ENCODE measurements at regions not wholly inside any gene's neighbourhood (a gene's known extent, or its start where the extent isn't known, plus 50 kb on each side); places are given as distances from the start of the nearest gene placed in this dataset.

DNA sequence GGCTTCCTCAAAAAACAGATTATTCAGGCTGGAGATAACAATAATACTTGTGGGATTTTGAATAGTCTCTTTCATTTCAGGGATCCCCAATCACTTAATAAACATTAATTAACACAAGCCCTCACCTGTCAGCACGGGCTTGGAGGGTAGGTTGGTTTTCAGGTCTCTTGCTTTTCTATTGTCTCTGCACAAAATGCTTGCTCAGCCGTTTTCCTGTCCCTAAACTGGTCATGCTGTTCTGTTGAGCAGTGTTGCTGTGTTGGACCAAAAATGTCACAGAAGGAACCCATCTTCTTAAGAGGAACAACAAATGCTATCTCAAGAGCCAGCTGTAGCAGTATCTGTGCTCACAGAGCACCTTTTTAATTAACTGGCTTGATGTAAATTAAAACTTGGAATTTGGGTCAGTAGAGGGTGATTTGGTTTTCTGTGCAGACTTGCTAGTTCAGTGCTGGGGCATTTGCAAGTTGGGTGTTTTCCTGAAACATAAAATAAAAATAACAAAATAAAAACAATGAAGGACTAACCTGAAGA is 231.8 kb upstream of the CRY1 start:
- TF ChIP-seq MAFF (IDR thresholded peaks at IDR 0.05; ENCODE audit: low read depth, low read length) = peak; percentile 85
- peak; percentile 90 to 91 for TF ChIP-seq MAFK (conservative IDR thresholded peaks at IDR 0.05 in 1 of 2, IDR thresholded peaks at IDR 0.05 in 1 of 2; ENCODE audit: low read length in 2 of 2)
- TF ChIP-seq FOXC1 (CRISPR knock-in tag; IDR thresholded peaks at IDR 0.05; ENCODE audit: borderline replicate concordance) = no peak
- H3K27ac ChIP-seq (ENCODE audit: extremely low read length, insufficient read depth, low read length) = no peak overlapping the region
- no peak for ATAC-seq
- no TSS peak for BruUV-seq (replicated peaks)
- peaks cover 23% of the 10 kb centered on the region for H3K79me2 ChIP-seq (ENCODE audit: insufficient read depth, low read length)
- DNase-seq (ENCODE audit: low spot score) = no peak
- H3K4me1 ChIP-seq (ENCODE audit: insufficient read depth, low read length) = peaks cover 19% of the 10 kb centered on the region; the same call in 1 of the 2 replicates
- H4K20me1 ChIP-seq (ENCODE audit: insufficient read depth, low read length) = no peaks in the 10 kb centered on the region
- H3K4me3 ChIP-seq (replicated peaks in 1 of 3; ENCODE audit: insufficient read depth in 1 of 3, low read depth in 2 of 3, low read length in 3 of 3) = no peak overlapping the region
- CTCF ChIA-PET (ENCODE audit: low intra/inter-chr PET ratio, low total read pairs) = no interaction called here
- no peak overlapping the region for H2AFZ ChIP-seq (ENCODE audit: low read length)
- no peak overlapping the region for H3K4me2 ChIP-seq (ENCODE audit: low read depth, low read length)
- no peak for FAIRE-seq
- 73% methylated on average over 2 of the region's 2 CpGs for WGBS (ENCODE audit: low lambda C conversion rate)
- intact Hi-C loops (cut with micrococcal nuclease; ENCODE audit: unreplicated experiment) = no loop called here
- in situ Hi-C loops (cut with HindIII; ENCODE audit: extremely low pct_ligation_motif_present, low pct_unique_long_range_greater_than_20kb) = no loop called here
- H3K27me3 ChIP-seq (ENCODE audit: control insufficient read depth in 1 of 2, insufficient read depth in 2 of 2, low read length in 2 of 2) = no peaks in the 10 kb centered on the region; a peak in 1 of 5 replicates
- no peaks in the 10 kb centered on the region; a peak in 1 of 5 replicates for H3K36me3 ChIP-seq (replicated peaks in 1 of 2; ENCODE audit: control insufficient read depth in 1 of 2, insufficient read depth in 2 of 2, low read length in 2 of 2)
- H3K9ac ChIP-seq (ENCODE audit: insufficient read depth, low read depth, low read length) = no peak overlapping the region
- POLR2A ChIA-PET = no interaction called here
- H3K9me3 ChIP-seq (ENCODE audit: low read length) = no peaks in the 10 kb centered on the region

DNA sequence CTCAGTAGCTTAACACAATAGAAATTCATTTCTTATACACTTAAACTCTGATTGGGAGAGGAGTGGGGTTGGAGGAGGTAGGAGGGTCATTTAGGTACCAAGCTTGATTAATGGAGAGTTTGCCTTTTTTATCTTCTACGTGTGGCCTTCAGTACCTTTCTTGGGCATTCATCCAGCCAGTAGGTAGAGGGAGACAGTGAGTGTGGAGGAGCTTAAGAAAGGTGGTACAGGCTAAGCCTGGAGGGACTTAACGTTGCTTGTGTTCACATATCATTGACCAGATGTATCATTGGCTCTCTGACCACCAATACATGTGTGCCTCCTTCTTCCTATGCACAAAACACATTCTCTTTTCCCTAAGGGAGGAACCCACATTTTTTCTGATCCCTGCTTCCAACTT is 232.9 kb upstream of the CRY1 start:
- ChIA-PET CTCF (ENCODE audit: low intra/inter-chr PET ratio, low total read pairs) (no interaction called here), POLR2A (no interaction called here)
- no peak for DNase-seq (ENCODE audit: low spot score)
- Histone ChIP-seq H3K27ac (ENCODE audit: extremely low read length, insufficient read depth, low read length) (no peak overlapping the region), H3K36me3 (replicated peaks in 1 of 2; ENCODE audit: control insufficient read depth in 1 of 2, insufficient read depth in 2 of 2, low read length in 2 of 2) (no peaks in the 10 kb centered on the region; a peak in 1 of 5 replicates), H3K79me2 (ENCODE audit: insufficient read depth, low read length) (peaks cover 20% of the 10 kb centered on the region), H3K4me1 (ENCODE audit: insufficient read depth, low read length) (peaks cover 18% of the 10 kb centered on the region; the same call in 1 of the 2 replicates), H3K4me2 (ENCODE audit: low read depth, low read length) (no peak overlapping the region), H3K9me3 (ENCODE audit: low read length) (no peaks in the 10 kb centered on the region), H4K20me1 (ENCODE audit: insufficient read depth, low read length) (no peaks in the 10 kb centered on the region), H3K4me3 (replicated peaks in 1 of 3; ENCODE audit: insufficient read depth in 1 of 3, low read depth in 2 of 3, low read length in 3 of 3) (no peak overlapping the region), H3K9ac (ENCODE audit: insufficient read depth, low read depth, low read length) (no peak overlapping the region), H3K27me3 (ENCODE audit: control insufficient read depth in 1 of 2, insufficient read depth in 2 of 2, low read length in 2 of 2) (no peaks in the 10 kb centered on the region), H2AFZ (ENCODE audit: low read length) (no peak overlapping the region)
- FAIRE-seq = no peak
- intact Hi-C loops (cut with micrococcal nuclease; ENCODE audit: unreplicated experiment) (no loop called here), in situ Hi-C loops (cut with HindIII; ENCODE audit: extremely low pct_ligation_motif_present, low pct_unique_long_range_greater_than_20kb) (no loop called here)
- no peak for ATAC-seq
- TF ChIP-seq, protein P1, sequence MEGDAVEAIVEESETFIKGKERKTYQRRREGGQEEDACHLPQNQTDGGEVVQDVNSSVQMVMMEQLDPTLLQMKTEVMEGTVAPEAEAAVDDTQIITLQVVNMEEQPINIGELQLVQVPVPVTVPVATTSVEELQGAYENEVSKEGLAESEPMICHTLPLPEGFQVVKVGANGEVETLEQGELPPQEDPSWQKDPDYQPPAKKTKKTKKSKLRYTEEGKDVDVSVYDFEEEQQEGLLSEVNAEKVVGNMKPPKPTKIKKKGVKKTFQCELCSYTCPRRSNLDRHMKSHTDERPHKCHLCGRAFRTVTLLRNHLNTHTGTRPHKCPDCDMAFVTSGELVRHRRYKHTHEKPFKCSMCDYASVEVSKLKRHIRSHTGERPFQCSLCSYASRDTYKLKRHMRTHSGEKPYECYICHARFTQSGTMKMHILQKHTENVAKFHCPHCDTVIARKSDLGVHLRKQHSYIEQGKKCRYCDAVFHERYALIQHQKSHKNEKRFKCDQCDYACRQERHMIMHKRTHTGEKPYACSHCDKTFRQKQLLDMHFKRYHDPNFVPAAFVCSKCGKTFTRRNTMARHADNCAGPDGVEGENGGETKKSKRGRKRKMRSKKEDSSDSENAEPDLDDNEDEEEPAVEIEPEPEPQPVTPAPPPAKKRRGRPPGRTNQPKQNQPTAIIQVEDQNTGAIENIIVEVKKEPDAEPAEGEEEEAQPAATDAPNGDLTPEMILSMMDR (CRISPR knock-in tag; IDR thresholded peaks at IDR 0.05) = peak; percentile 26; the same call in 1 of the 2 replicates
- peak; percentile 20; the same call in 1 of the 2 replicates for TF ChIP-seq STAG1 (CRISPR knock-in tag; IDR thresholded peaks at IDR 0.05)
- TF ChIP-seq, protein P2, sequence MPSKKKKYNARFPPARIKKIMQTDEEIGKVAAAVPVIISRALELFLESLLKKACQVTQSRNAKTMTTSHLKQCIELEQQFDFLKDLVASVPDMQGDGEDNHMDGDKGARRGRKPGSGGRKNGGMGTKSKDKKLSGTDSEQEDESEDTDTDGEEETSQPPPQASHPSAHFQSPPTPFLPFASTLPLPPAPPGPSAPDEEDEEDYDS (CRISPR knock-in tag; IDR thresholded peaks at IDR 0.05) = no peak
- BruUV-seq (replicated peaks) = no TSS peak
- 52% methylated on average over 2 of the region's 2 CpGs for whole genome bisulfite sequencing (ENCODE audit: low lambda C conversion rate)
